Aorta (tissue), 5 donors: ENCODE measurements at regions not wholly inside any gene's neighbourhood (a gene's known extent, or its start where the extent isn't known, plus 50 kb on each side); places are given as distances from the start of the nearest gene placed in this dataset.
"Not testable (repeated sequence)": the region's sequence is repeated elsewhere in the genome, so short reads cannot be mapped to it uniquely, and the experiment has no call there.

Source experiments
- ATAC-seq: fragments of 200-7000 bp; cut with Tn5 transposase; one replicate; pipeline ENCODE4 v1.9.1; 2022; ENCODE audit warnings: moderate library complexity; ENCODE audit not compliant: low FRiP score
- DNase-seq, 2 donors: peaks; one replicate each; pipeline ENCODE4 v3.0.0-alpha.2; 2020
- H3K27ac ChIP-seq, 2 donors: one replicate each; pipeline ENCODE4 v1.5.1; 2013; ENCODE audit warnings: low read length in 2 of 2, mild to moderate bottlenecking in 2 of 2, moderate library complexity in 2 of 2, control low read depth in 1 of 2, inconsistent platforms in 1 of 2, low read depth in 1 of 2
- H3K27me3 ChIP-seq, 2 donors: one replicate each; pipeline ENCODE4 v1.6.1; 2013; ENCODE audit warnings: control low read depth in 1 of 2, low read length in 1 of 2, mild to moderate bottlenecking in 1 of 2, moderate library complexity in 1 of 2; ENCODE audit not compliant: insufficient read depth in 2 of 2, control insufficient read depth in 1 of 2
- H3K36me3 ChIP-seq, 2 donors: one replicate each; pipeline ENCODE4 v1.6.1; 2013; ENCODE audit warnings: control low read depth in 1 of 2, low read length in 1 of 2, mild to moderate bottlenecking in 1 of 2; ENCODE audit not compliant: insufficient read depth in 2 of 2, control insufficient read depth in 1 of 2
- H3K4me1 ChIP-seq, 2 donors: one replicate each; pipeline ENCODE4 v1.6.1; 2013; ENCODE audit warnings: low read length in 2 of 2, control low read depth in 1 of 2, mild to moderate bottlenecking in 1 of 2, moderate library complexity in 1 of 2; ENCODE audit not compliant: insufficient read depth in 2 of 2, control insufficient read depth in 1 of 2
- H3K4me3 ChIP-seq, 2 donors: one replicate each; pipeline ENCODE4 v1.5.1; 2013; ENCODE audit warnings: low read length in 2 of 2, control low read depth in 1 of 2, mild to moderate bottlenecking in 1 of 2
- H3K9me3 ChIP-seq: one replicate; pipeline ENCODE4 v1.6.1; 2013; ENCODE audit warnings: mild to moderate bottlenecking, low read length; ENCODE audit not compliant: control insufficient read depth
- WGBS, 2 donors: extraction: QIAGEN DNeasy Blood & Tissue Kit; methylation state at CpG; one replicate each; pipeline ENCODE4 v1.1.7; 2013; 5-methylcytosine and 5-hydroxymethylcytosine counted together
- intact Hi-C, 2 donors: fragments of 100-400 bp; cut with DNase I; formaldehyde crosslinking; loops; one replicate each; pipeline versions ENCODE4 v1.14.2 to v1.15.0; 2022
- donor health status: healthy with polysubstance abuse.
- donor health status: Bipolar disorder and iron deficiency.
- donor health status: DM: no; HTN: no; CAD: no.
- donor health status: DM: no; HTN: no; CAD: no.
- donor health status: DM: yes; HTN: yes; CAD: no.

- ATAC-seq, H3K9me3 ChIP-seq, H3K4me3 ChIP-seq, intact Hi-C loops, DNase-seq, H3K27ac ChIP-seq, H3K4me1 ChIP-seq, H3K36me3 ChIP-seq, H3K27me3 ChIP-seq: not testable (repeated sequence)
- WGBS, 2 donors, result 90% methylated on average over 2 of the region's 2 CpGs; no CpG with 5 or more reads in 1 of the 2 donors
Observed at GRCh38 chr1:144140243-144140642, 168.5 kb upstream of the FAM72C start.

DNA sequence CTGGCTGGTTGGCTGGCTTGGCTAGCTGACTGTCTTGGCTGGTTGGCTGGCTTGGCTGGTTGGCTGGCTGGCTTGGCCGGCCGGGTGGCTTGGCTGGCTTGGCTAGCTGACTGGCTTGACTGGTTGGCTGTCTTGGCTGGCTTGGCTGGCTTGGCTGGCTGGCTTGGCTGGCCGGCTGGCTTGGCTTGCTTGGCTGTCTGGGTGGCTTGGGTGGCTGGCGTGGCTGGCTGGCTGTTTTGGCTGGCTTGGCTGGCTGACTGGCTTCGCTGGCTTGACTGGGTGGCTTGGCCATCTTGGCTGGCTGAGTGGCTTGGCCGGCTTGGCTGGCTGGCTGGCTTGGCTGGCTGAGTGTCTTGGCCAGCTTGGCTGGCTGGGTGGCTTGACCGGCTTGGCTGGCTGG lies 133.2 kb upstream of the FAM72C start:
- H3K27me3 ChIP-seq, H3K9me3 ChIP-seq, intact Hi-C loops, H3K36me3 ChIP-seq, H3K4me1 ChIP-seq, H3K27ac ChIP-seq, H3K4me3 ChIP-seq, ATAC-seq: not testable (repeated sequence)
- peak in 1 of 2 donors; percentile 61 for DNase-seq
- WGBS, 2 donors, result 61 to 96% methylated on average over 2 to 3 of the region's 7 CpGs

DNA sequence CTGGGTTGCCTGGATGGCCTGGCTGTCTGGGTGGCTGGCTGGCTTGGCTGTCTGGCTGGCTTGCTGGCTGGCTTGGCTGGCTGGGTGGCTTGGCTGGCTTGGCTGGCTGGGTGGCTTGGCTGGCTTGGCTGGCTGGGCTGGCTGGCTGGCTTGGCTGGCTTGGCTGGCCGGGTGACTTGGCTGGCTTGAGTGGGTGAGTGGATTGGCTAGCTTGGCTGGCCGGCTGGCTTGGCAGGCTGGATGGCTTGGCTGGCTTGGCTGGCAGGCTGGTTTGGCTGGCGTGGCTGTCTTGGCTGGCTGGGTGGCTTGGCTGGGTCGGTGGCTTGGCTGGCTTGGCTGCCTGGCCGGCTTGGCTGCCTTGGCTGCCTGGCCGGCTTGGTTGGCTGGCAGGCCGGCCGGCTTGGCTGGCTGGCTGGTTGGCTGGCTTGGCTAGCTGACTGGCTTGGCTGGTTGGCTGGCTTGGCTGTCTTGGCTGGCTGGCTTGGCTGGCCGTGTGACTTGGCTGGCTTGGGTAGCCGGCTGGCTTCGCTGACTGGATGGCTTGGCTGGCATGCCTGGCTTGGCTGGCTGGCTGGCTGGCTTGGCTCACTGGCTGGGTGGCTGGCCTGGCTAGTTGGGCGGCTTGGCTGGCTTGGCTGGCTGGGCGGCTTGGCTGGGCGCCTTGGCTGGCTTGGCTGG lies 132.4 kb upstream of the FAM72C start:
- H3K4me1 ChIP-seq, H3K27me3 ChIP-seq, intact Hi-C loops, H3K27ac ChIP-seq, H3K9me3 ChIP-seq, H3K36me3 ChIP-seq, H3K4me3 ChIP-seq: not testable (repeated sequence)
- 88 to 90% methylated on average over 14 of the region's 14 CpGs for WGBS, 2 donors
- peak in 1 of 2 donors; percentile 95 for DNase-seq
- ATAC-seq, result peak; percentile 78

DNA sequence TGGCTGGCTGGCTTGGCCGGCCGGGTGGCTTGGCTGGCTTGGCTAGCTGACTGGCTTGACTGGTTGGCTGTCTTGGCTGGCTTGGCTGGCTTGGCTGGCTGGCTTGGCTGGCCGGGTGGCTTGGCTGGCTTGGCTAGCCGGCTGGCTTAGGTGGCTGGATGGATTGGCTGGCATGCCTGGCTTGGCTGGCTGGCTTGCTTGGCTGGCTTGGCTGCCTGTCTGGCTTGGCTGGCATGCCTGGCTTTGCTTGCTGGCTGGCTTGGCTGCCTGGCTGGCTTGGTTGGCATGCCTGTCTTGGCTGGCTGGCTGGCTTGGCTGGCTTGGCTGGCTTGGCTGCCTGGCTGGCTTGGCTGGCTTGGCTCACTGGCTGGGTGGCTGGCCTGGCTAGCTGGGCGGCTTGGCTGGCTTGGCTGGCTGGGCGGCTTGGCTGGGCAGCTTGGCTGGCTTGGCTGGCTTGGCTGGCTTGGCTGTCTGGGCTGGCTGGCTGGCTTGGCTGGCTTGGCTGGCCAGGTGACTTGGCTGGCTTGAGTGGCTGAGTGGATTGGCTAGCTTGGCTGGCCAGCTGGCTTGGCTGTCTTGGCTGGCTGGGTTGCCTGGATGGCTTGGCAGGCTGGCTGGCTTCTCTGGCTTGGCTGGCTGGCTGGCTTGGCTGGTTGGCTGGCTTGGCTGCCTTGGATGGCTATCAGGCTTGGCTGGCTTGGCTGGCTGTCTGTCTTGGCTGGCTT lies 131.5 kb upstream of the FAM72C start:
- DNase-seq, result peak in 1 of 2 donors; percentile 95

DNA sequence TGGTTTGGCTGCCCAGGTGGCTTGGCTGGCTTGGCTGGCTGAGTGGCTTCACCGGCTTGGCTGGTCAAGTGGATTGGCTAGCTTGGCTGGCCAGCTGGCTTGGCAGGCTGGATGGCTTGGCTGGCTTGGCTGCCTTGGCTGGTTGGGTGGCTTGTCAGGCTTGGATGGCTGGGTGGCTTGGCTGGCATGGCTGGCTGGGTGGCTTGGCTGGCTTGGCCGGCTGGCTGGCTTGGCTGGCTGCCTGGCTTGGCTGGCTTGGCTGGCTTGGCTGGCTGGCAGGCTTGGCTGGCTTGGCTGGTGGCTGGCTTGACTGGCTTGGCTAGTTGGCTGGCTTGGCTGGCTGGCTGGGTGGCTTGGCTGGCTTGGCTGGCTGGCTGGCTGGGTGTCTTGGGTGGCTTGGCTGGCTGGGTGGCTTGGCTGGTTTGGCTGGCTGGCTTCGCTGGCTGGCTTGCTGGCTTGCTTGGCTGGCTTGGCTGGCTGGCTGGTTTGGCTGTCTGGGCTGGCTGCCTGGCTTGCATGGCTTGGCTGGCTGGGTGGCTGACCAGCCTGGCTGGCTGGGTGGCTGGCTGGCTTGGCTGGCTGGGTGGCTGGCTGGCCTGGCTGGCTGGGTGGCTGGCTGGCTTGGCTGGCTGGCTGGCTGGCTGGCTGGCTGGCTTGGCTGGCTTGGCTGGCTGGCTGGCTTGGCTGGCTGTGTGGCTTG lies 130.4 kb upstream of the FAM72C start:
- ATAC-seq, result peak; percentile 38
- H3K27ac ChIP-seq, H3K9me3 ChIP-seq, H3K36me3 ChIP-seq, H3K4me1 ChIP-seq, H3K27me3 ChIP-seq, intact Hi-C loops, H3K4me3 ChIP-seq: not testable (repeated sequence)
- 73 to 77% methylated on average over 3 of the region's 3 CpGs for WGBS, 2 donors
- DNase-seq, result peak; percentile 62 to 84

More for the DNA sequence above, 131.5 kb upstream of the FAM72C start:
- 90 to 92% methylated on average over 4 of the region's 6 CpGs for WGBS, 2 donors
- peak; percentile 84 for ATAC-seq
- intact Hi-C loops, H3K4me3 ChIP-seq, H3K27me3 ChIP-seq, H3K27ac ChIP-seq, H3K36me3 ChIP-seq, H3K9me3 ChIP-seq, H3K4me1 ChIP-seq: not testable (repeated sequence)

DNA sequence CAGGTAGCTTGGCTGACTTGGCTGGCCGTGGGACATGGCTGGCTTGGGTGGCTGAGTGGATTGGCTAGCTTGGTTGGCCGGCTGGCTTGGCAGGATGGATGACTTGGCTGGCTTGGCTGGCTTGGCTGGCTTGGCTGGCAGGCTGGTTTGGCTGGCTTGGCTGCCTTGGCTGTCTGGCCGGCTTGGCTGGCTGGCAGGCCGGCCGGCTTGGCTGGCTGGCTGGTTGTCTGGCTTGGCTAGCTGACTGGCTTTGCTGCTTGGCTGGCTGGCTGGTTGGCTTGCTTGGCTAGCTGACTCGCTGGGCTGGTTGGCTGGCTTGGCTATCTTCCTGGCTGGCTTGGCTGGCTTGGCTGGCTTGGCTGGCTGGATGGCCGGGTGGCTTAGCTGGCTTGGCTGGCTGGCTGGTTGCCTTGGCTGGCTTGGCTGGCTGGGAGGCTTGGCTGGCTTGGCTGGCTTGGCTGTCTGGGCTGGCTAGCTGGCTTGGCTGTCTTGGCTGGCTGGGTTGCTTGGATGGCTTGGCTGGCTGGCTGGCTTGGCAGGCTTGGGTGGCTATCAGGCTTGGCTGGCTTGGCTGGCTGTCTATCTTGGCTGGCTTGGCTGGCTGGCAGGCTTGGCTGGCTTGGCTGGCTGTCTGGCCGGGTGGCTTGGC lies 129.7 kb upstream of the FAM72C start:
- H3K36me3 ChIP-seq, result no peaks in the 10 kb centered on the region
- H3K4me3 ChIP-seq, result no peak overlapping the region
- intact Hi-C loops, result no loop called here
- ATAC-seq, result peak; percentile 65
- no peak overlapping the region for H3K27ac ChIP-seq
- no peaks in the 10 kb centered on the region for H3K27me3 ChIP-seq
- H3K9me3 ChIP-seq, result no peaks in the 10 kb centered on the region
- peak; percentile 58 to 83 for DNase-seq
- no peaks in the 10 kb centered on the region for H3K4me1 ChIP-seq
- 57 to 58% methylated on average over 8 of the region's 8 CpGs for WGBS, 2 donors

GRCh38 chr1:144077167-144077841 lies 105.5 kb upstream of the FAM72C start:
- H3K27me3 ChIP-seq, H3K9me3 ChIP-seq, intact Hi-C loops, H3K36me3 ChIP-seq, H3K27ac ChIP-seq, ATAC-seq, H3K4me1 ChIP-seq: not testable (repeated sequence)
- peak overlapping the region; percentile 31 to 76 for H3K4me3 ChIP-seq
- 1 to 2% methylated on average over 32 to 93 of the region's 93 CpGs for WGBS, 2 donors
- DNase-seq, result peak; percentile 17 to 67

- ATAC-seq, H3K27ac ChIP-seq, H3K4me1 ChIP-seq, H3K9me3 ChIP-seq, H3K4me3 ChIP-seq, H3K36me3 ChIP-seq, intact Hi-C loops, H3K27me3 ChIP-seq: not testable (repeated sequence)
- DNase-seq, result peak in 1 of 2 donors; percentile 39
- 0 to 1% methylated on average over 16 to 53 of the region's 53 CpGs for WGBS, 2 donors
Observed at GRCh38 chr1:144076646-144077045, 104.9 kb upstream of the FAM72C start.
